GM10266 (cell line): ENCODE measurements at regions not wholly inside any gene's neighbourhood (a gene's known extent, or its start where the extent isn't known, plus 50 kb on each side); places are given as distances from the start of the nearest gene placed in this dataset.

Experiments
- DNase-seq: peaks from one replicate; pipeline ENCODE4 v3.0.0; 2012; ENCODE audit errors: extremely low spot score
- TF ChIP-seq, protein P1 (sequence below): IDR thresholded peaks from 2 replicates; pipeline ENCODE4 v1.5.1; 2012; ENCODE audit warnings: mild to moderate bottlenecking, low read depth; ENCODE audit not compliant: control insufficient read depth, insufficient read depth; ENCODE audit errors: missing control alignments

GRCh38 chr18:73452866-73453265, 585.1 kb upstream of the NETO1 start:
- TF ChIP-seq, protein P1, sequence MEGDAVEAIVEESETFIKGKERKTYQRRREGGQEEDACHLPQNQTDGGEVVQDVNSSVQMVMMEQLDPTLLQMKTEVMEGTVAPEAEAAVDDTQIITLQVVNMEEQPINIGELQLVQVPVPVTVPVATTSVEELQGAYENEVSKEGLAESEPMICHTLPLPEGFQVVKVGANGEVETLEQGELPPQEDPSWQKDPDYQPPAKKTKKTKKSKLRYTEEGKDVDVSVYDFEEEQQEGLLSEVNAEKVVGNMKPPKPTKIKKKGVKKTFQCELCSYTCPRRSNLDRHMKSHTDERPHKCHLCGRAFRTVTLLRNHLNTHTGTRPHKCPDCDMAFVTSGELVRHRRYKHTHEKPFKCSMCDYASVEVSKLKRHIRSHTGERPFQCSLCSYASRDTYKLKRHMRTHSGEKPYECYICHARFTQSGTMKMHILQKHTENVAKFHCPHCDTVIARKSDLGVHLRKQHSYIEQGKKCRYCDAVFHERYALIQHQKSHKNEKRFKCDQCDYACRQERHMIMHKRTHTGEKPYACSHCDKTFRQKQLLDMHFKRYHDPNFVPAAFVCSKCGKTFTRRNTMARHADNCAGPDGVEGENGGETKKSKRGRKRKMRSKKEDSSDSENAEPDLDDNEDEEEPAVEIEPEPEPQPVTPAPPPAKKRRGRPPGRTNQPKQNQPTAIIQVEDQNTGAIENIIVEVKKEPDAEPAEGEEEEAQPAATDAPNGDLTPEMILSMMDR, result no peak

DNA sequence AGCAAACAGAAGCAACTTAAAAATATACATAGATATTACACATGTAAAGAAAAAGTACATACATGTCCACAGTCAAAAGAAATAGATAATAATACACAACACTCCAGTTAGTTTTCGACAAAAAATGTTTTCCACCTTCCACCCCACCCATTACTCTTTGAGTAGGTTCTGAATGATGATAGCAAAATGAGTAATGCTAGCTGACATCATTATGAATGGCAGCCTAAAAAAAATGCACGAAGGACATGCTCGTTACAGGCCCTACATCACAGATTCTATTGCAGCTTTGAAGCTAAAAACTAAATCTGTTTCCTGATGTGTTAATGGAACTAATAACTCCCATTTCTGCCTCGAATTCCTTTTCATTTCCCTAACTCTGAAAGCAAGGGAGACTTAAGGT, 578.7 kb upstream of the NETO1 start:
- TF ChIP-seq, protein P1, result no peak
- DNase-seq, result no peak

More at GRCh38 chr18:73452866-73453265, 585.1 kb upstream of the NETO1 start:
- DNase-seq, result no peak

DNA sequence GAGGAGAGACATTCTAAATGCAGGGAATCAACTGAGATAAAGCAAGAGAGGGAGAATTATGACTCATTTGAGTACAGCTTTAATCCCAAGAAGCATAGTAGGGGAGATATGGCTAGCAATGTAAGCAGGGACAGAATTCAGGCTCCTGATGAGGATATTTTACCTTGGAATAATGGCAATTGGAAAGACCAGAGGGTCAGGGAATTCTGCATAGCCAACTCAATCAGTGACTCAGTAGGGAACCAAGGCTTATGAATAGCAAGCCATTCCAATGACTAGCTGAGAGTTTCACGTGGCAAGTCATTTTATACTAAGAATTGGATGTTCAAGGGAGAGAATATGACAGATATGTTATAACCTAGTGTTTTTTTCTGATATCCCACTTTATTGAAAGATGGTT, 563.8 kb upstream of the NETO1 start:
- TF ChIP-seq, protein P1, result no peak
- no peak for DNase-seq

DNA sequence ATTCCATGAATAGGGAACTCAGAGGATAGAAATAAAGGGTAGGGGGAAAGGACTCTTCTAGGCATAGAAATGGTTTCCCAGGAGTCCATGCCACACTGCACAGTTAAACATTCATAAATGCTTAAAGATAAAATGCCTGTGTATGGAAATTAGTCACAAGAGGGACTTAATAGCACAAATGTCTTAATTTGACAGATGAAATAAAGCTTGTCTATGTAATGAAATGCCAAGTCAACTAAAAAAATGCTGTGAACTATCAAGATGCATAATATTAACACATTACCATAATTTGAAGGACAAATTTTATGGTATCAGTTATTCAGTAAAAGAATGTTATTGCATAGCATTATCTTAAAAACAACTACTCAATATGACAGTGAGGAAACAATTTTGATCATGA, 553.2 kb upstream of the NETO1 start:
- no peak for DNase-seq
- TF ChIP-seq, protein P1, result no peak

DNA sequence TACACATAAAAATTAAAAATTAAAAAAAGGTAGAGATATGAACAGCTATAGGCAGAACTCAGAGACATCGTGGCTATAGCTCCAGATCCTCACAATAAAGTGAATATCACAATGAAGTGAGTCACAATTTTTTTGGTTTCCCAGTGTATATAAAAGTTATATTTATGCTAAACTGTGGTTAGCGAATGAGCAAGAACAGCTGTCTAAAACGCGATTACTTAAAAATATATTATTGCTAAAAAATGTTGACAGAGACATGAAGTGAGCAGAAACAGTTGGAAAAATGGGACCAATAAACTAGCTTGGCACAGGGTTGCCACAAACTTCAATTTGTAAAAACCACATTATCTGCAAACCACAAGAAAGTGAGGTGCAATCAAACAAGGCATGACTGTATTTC, 551.7 kb upstream of the NETO1 start:
- DNase-seq, result no peak
- TF ChIP-seq, protein P1, result no peak

DNA sequence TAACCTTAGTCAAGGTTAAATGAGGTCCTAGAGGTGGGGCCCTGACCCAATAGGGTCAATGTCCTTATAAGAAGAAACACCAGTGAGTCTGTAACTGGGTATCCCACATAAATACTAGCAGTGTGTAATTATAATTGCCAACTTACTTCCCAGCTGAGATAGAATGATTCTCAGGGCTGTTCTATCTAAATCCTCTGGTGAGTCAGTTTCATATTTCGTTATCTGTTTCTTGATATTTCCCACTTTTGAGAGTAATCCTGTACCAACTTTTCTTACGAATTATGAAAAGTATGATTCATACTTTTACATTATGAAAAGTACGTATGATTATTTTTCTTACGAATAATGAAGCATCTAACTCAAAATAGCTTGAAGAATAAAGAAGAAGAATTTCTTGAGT, 546.8 kb upstream of the NETO1 start:
- no peak for DNase-seq
- TF ChIP-seq, protein P1, result no peak

GRCh38 chr18:73414069-73414468, 546.3 kb upstream of the NETO1 start:
- DNase-seq, result no peak
- TF ChIP-seq, protein P1, result no peak

DNA sequence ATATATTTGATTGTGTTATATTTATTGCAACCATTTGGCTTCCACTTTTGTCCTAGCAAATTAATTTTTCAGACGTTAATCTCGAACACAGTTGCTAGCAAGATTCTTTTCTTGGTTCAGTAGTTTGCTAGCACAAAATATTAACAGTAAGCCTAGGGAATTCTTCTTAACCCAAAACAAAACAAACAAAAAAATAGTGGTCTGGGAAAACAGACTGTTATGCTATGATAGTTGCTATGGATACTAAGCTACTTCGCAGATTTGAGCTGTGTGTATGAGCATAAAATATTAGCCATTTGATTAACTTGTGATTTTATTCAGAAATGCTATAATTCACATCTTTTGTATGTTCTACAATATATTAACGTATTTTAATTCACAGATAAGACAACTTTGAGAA, 541.5 kb upstream of the NETO1 start:
- TF ChIP-seq, protein P1, result no peak

More for the DNA sequence above, 541.5 kb upstream of the NETO1 start:
- no peak for DNase-seq
